ENCODE measurements at regions not wholly inside any gene's neighbourhood (a gene's known extent, or its start where the extent isn't known, plus 50 kb on each side); places are given as distances from the start of the nearest gene placed in this dataset.

- TF ChIP-seq, protein P1, sequence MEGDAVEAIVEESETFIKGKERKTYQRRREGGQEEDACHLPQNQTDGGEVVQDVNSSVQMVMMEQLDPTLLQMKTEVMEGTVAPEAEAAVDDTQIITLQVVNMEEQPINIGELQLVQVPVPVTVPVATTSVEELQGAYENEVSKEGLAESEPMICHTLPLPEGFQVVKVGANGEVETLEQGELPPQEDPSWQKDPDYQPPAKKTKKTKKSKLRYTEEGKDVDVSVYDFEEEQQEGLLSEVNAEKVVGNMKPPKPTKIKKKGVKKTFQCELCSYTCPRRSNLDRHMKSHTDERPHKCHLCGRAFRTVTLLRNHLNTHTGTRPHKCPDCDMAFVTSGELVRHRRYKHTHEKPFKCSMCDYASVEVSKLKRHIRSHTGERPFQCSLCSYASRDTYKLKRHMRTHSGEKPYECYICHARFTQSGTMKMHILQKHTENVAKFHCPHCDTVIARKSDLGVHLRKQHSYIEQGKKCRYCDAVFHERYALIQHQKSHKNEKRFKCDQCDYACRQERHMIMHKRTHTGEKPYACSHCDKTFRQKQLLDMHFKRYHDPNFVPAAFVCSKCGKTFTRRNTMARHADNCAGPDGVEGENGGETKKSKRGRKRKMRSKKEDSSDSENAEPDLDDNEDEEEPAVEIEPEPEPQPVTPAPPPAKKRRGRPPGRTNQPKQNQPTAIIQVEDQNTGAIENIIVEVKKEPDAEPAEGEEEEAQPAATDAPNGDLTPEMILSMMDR (IDR thresholded peaks at IDR 0.05; ENCODE audit: low read depth, low read length), result no peak
These were observed 75.6 kb upstream of the ADPGK start for GRCh38 chr15:72859017-72859756.

GRCh38 chr15:72858205-72858604, 74.6 kb upstream of the ADPGK start:
- no peak for DNase-seq (ENCODE audit: low read depth in 2 of 2)
- H3K4me3 ChIP-seq (replicated peaks in 1 of 2; ENCODE audit: low read depth in 2 of 2, low read length in 2 of 2), result no peak overlapping the region
- TF ChIP-seq, protein P1 (IDR thresholded peaks at IDR 0.05; ENCODE audit: low read depth, low read length), result no peak

More at GRCh38 chr15:72859017-72859756, 75.6 kb upstream of the ADPGK start:
- DNase-seq (ENCODE audit: low read depth in 2 of 2), result no peak
- H3K4me3 ChIP-seq (replicated peaks in 1 of 2; ENCODE audit: low read depth in 2 of 2, low read length in 2 of 2), result no peak overlapping the region

DNA sequence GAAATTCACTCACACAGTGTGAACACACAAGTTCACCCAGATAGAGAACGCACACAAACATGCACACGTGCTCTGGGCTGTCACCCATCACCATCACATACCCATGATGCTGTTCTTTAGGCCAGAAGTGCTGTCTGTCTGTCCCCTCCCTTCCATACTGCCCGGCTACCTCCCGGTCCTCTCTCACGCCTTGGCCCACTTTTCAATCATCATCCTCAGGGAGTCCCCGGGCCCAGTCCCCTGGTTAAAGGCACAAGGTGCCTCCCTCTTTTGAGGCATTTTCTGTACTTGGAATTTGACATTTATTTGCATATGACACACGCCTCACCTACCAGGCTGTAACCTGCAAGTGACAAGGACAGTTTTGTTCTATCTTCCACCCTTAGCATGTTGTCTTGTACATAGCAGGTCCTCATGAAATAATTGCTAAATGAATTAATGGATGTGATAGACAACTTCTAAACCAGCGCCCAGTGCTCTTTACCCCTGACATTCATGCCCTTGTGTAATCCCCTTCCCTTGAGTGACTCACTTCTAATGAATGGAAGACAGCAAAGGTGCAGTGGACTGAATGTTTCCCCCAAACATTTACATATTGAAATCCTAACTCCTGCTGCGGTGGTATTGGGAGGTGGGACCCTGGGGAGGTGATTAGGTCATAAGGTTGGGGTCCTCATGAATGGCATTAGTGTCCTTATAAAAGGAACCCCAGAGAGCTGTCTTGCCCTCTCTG, 73.9 kb upstream of the ADPGK start:
- no peak for DNase-seq (ENCODE audit: low read depth in 2 of 2)
- TF ChIP-seq, protein P1 (IDR thresholded peaks at IDR 0.05; ENCODE audit: low read depth, low read length), result no peak
- no peak overlapping the region for H3K4me3 ChIP-seq (replicated peaks in 1 of 2; ENCODE audit: low read depth in 2 of 2, low read length in 2 of 2)

DNA sequence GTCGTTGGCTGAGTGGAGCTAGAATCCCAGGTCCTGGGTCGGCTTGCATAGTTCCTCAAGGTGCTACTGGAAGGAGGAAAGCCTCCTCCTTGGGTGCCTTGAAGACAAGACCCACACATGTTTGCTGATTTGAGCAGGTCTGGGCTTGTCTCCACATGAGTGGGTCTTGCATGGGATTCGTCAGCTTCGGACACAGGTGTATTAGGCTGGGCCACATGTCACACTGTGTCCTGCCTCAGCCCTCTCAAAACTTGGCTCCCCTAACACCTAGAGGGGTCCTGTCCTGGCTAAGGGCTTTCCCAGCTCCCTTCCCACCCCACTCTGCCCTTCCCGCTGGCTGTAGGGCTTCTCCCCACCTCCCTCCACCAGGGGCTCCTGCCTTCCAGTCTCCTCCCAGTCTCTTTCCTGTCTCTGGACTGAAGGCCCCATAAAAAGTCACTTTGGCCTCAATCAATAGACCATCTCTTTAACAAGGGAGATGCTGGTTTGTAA, 73.0 kb upstream of the ADPGK start:
- no peak for DNase-seq (ENCODE audit: low read depth in 2 of 2)
- no peak overlapping the region for H3K4me3 ChIP-seq (replicated peaks in 1 of 2; ENCODE audit: low read depth in 2 of 2, low read length in 2 of 2)
- TF ChIP-seq, protein P1 (IDR thresholded peaks at IDR 0.05; ENCODE audit: low read depth, low read length), result no peak

DNA sequence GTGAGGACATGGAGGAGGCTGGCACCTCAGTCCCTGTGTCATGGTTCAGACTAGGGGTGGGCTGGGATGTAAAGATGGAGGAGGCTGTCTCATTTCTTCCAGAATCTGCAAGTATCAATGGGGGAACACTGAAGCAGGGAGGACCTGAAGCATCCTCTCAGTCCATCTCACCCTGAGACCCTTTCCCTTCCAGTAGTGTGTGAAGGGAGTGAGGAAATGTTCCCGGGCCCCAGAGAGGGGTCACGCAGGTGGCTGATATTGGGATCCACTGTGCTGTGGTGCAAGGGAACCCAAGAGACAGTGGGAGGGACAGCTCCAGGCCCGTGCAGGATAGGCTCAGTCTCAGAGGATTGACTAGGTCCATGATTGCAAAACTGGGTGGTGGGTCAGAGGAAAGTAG, 72.2 kb upstream of the ADPGK start:
- TF ChIP-seq, protein P1 (IDR thresholded peaks at IDR 0.05; ENCODE audit: low read depth, low read length), result no peak
- DNase-seq (ENCODE audit: low read depth in 2 of 2), result no peak
- H3K4me3 ChIP-seq (replicated peaks in 1 of 2; ENCODE audit: low read depth in 2 of 2, low read length in 2 of 2), result no peak overlapping the region

GRCh38 chr15:72852273-72852672, 68.7 kb upstream of the ADPGK start:
- no peak overlapping the region for H3K4me3 ChIP-seq (replicated peaks in 1 of 2; ENCODE audit: low read depth in 2 of 2, low read length in 2 of 2)
- DNase-seq (ENCODE audit: low read depth in 2 of 2), result peak in 1 of 2 donors; percentile 20
- TF ChIP-seq, protein P1 (IDR thresholded peaks at IDR 0.05; ENCODE audit: low read depth, low read length), result no peak
